Liver (tissue), 8 donors: ENCODE measurements at regions not wholly inside any gene's neighbourhood (a gene's known extent, or its start where the extent isn't known, plus 50 kb on each side); places are given as distances from the start of the nearest gene placed in this dataset.

Experiments
- DNase-seq: peaks from one replicate; pipeline ENCODE4 v3.0.0-alpha.2; 2017; ENCODE audit warnings: low spot score
- H3K27ac ChIP-seq, 2 donors: one replicate each; pipeline ENCODE4 v1.7.0; 2013; ENCODE audit warnings: inconsistent platforms in 2 of 2, low read length in 2 of 2, control low read depth in 1 of 2, low read depth in 1 of 2, mild to moderate bottlenecking in 1 of 2
- H3K27me3 ChIP-seq, 4 donors: one replicate each; pipeline versions ENCODE4 v1.6.1 to v1.7.0; 2013; ENCODE audit warnings: low read length in 3 of 4, inconsistent platforms in 1 of 4, mild to moderate bottlenecking in 1 of 4, moderate library complexity in 1 of 4; ENCODE audit not compliant: control insufficient read depth in 4 of 4, insufficient read depth in 4 of 4
- H3K36me3 ChIP-seq, 4 donors: one replicate each; pipeline versions ENCODE4 v1.6.1 to v1.7.0; 2013; ENCODE audit warnings: low read length in 3 of 4, mild to moderate bottlenecking in 3 of 4, low read depth in 1 of 4, moderate library complexity in 1 of 4; ENCODE audit not compliant: control insufficient read depth in 4 of 4, insufficient read depth in 3 of 4
- H3K4me1 ChIP-seq, 4 donors: one replicate each; pipeline versions ENCODE4 v1.6.1 to v1.7.0; 2013; ENCODE audit warnings: low read length in 3 of 4, mild to moderate bottlenecking in 3 of 4, moderate library complexity in 1 of 4; ENCODE audit not compliant: control insufficient read depth in 4 of 4, insufficient read depth in 4 of 4
- H3K4me3 ChIP-seq, 3 donors: one replicate each; pipeline versions ENCODE4 v1.6.1 to v1.7.0; 2013; ENCODE audit warnings: low read length in 3 of 3, control low read depth in 1 of 3, low read depth in 1 of 3, mild to moderate bottlenecking in 1 of 3
- H3K9ac ChIP-seq, 2 donors: one replicate each; pipeline ENCODE4 v1.7.0; 2013; ENCODE audit warnings: low read length in 2 of 2, mild to moderate bottlenecking in 2 of 2, moderate library complexity in 2 of 2, control low read depth in 1 of 2, low read depth in 1 of 2
- H3K9me3 ChIP-seq, 4 donors: one replicate each; pipeline versions ENCODE4 v1.6.1 to v1.7.0; 2013; ENCODE audit warnings: low read length in 3 of 4; ENCODE audit not compliant: control insufficient read depth in 4 of 4
- ATF3 ChIP-seq: IDR thresholded peaks from 2 replicates; pipeline ENCODE4 v1.6.1; 2016; ENCODE audit warnings: antibody characterized with exemption
- EGR1 ChIP-seq, 2 donors: IDR thresholded peaks; 2 replicates each; pipeline ENCODE4 v1.6.1; 2016 to 2018; ENCODE audit warnings: antibody characterized with exemption in 2 of 2, low read depth in 2 of 2
- FOXA1 ChIP-seq: IDR thresholded peaks from 2 replicates; pipeline ENCODE4 v1.6.1; 2016; ENCODE audit warnings: antibody characterized with exemption
- FOXA2 ChIP-seq: IDR thresholded peaks from 2 replicates; pipeline ENCODE4 v1.6.1; 2016; ENCODE audit warnings: antibody characterized with exemption
- GABPA ChIP-seq, 2 donors: IDR thresholded peaks in 1 of 2; conservative IDR thresholded peaks in 1 of 2; 2 replicates each; pipeline ENCODE4 v1.6.1; 2016; ENCODE audit warnings: antibody characterized with exemption in 2 of 2, mild to moderate bottlenecking in 1 of 2, moderate library complexity in 1 of 2
- HNF4A ChIP-seq, 2 donors: conservative IDR thresholded peaks; 2 replicates each; pipeline ENCODE4 v1.6.1; 2016; ENCODE audit warnings: antibody characterized with exemption in 2 of 2, mild to moderate bottlenecking in 2 of 2
- HNF4G ChIP-seq: IDR thresholded peaks from 2 replicates; pipeline ENCODE4 v1.6.1; 2016; ENCODE audit warnings: antibody characterized with exemption
- JUND ChIP-seq, 2 donors: IDR thresholded peaks; 2 replicates each; pipeline ENCODE4 v1.6.1; 2016; ENCODE audit warnings: antibody characterized with exemption in 2 of 2
- MAX ChIP-seq: IDR thresholded peaks from 2 replicates; pipeline ENCODE4 v1.6.1; 2016; ENCODE audit warnings: antibody characterized with exemption
- NR2F2 ChIP-seq: IDR thresholded peaks from 2 replicates; pipeline ENCODE4 v1.6.1; 2016; ENCODE audit warnings: antibody characterized with exemption
- RAD21 ChIP-seq, 2 donors: IDR thresholded peaks; 2 replicates each; pipeline ENCODE4 v1.6.1; 2016; ENCODE audit warnings: antibody characterized with exemption in 2 of 2, mild to moderate bottlenecking in 2 of 2
- REST ChIP-seq: IDR thresholded peaks from 2 replicates; pipeline ENCODE4 v1.6.1; 2016; ENCODE audit warnings: antibody characterized with exemption, mild to moderate bottlenecking
- RXRA ChIP-seq, 2 donors: IDR thresholded peaks; 2 replicates each; pipeline ENCODE4 v1.6.1; 2017 to 2018; ENCODE audit warnings: antibody characterized with exemption in 2 of 2, mild to moderate bottlenecking in 1 of 2
- SP1 ChIP-seq: IDR thresholded peaks from 2 replicates; pipeline ENCODE4 v1.6.1; 2018; ENCODE audit warnings: antibody characterized with exemption, mild to moderate bottlenecking
- TAF1 ChIP-seq: conservative IDR thresholded peaks from 2 replicates; pipeline ENCODE4 v1.6.1; 2016; ENCODE audit warnings: antibody characterized with exemption, mild to moderate bottlenecking
- YY1 ChIP-seq: IDR thresholded peaks from 2 replicates; pipeline ENCODE4 v1.6.1; 2016; ENCODE audit warnings: antibody characterized with exemption, mild to moderate bottlenecking
- ZBTB33 ChIP-seq: IDR thresholded peaks from 2 replicates; pipeline ENCODE4 v1.6.1; 2016; ENCODE audit warnings: antibody characterized with exemption
- WGBS: extraction: QIAGEN DNeasy Blood & Tissue Kit; methylation state at CpG from one replicate; pipeline ENCODE4 v1.1.7; 2013; 5-methylcytosine and 5-hydroxymethylcytosine counted together
- TF ChIP-seq, protein P1 (sequence below): fragments of 150-350 bp; IDR thresholded peaks from 2 replicates; pipeline ENCODE4 v1.5.1; 2017; ENCODE audit warnings: improper control_type of control experiment, low read depth, low read length; ENCODE audit not compliant: missing input control
- donor health status: healthy.
- donor health status: healthy.
- donor health status: healthy.
- donor health status: healthy.
- donor health status: healthy.

DNA sequence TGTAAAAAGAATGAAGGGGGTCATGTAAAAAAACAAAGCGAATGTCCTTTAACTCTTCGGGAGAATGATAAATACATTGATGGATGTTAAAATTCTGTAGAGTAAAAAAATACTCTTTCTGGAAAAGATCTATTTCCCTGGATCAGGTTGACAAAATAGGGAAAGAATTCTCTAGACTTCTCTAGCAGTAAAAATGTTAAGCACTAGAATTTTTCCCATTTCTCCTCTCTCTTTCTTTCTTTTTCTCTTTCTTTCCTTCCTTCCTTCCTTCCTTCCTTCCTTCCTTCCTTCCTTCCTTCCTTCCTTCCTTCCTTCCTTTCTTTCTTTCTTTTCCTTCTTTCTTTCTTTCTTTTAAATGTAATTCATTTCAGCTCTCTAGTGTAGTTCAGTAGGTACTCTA, 552.5 kb downstream of the LRFN5 start:
- H3K36me3 ChIP-seq, result no peaks in the 10 kb centered on the region
- H3K4me1 ChIP-seq, result no peaks in the 10 kb centered on the region
- H3K9ac ChIP-seq, result no peak overlapping the region
- DNase-seq, result no peak
- TF ChIP-seq YY1 (no peak), HNF4A (conservative IDR thresholded peaks at IDR 0.05) (no peak), ZBTB33 (no peak), NR2F2 (no peak), FOXA2 (no peak), FOXA1 (no peak), SP1 (no peak)
- H3K27ac ChIP-seq, result no peak overlapping the region
- no peaks in the 10 kb centered on the region for H3K9me3 ChIP-seq
- no peaks in the 10 kb centered on the region for H3K27me3 ChIP-seq
- WGBS, result 88% methylated on average over 2 of the region's 2 CpGs
- no peak overlapping the region for H3K4me3 ChIP-seq

DNA sequence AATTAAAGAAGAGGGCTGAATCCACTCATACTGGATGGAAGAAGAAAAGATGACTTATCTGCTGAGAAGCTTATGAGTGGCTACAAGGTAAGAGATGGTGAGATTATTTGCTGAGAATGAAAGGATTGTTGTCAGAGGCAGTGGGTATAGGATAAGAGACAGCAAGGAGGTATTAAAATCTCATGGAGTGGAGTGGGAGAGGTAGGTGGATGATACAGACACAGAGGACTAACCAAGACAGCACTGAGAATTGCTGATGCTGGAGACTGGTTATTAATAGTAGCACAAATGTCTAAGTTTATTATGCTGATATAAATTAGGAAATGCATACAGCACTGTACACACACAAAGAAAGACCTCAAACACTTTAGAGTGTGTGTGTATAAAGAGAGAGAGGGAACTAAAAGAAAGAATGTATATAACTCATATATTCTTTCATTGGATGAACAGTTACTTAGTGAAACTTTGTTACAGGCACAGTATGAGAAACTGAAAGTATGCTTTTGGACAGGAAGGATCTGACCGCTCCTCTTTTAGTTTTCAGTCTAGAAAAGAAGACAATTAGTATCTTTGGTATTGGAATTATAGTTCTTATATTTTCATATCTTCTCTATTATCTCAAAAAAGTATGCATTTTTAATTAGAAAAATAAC, 543.1 kb downstream of the LRFN5 start:
- Histone ChIP-seq H3K27me3 (peaks cover 0 to 3% (median 0%) of the 10 kb centered on the region in 4 donors), H3K9ac (no peak overlapping the region), H3K4me1 (no peaks in the 10 kb centered on the region), H3K36me3 (no peaks in the 10 kb centered on the region), H3K4me3 (no peak overlapping the region), H3K9me3 (no peaks in the 10 kb centered on the region), H3K27ac (no peak overlapping the region)
- TF ChIP-seq HNF4G (no peak), JUND (IDR thresholded peaks at IDR 0.05) (no peak), TAF1 (no peak), FOXA1 (no peak), EGR1 (IDR thresholded peaks at IDR 0.05; ENCODE audit: low read depth in 2 of 2) (no peak), GABPA (IDR thresholded peaks at IDR 0.05 in 1 of 2, conservative IDR thresholded peaks at IDR 0.05 in 1 of 2) (no peak), RAD21 (IDR thresholded peaks at IDR 0.05) (no peak), REST (no peak), SP1 (no peak), NR2F2 (no peak), ATF3 (no peak), RXRA (IDR thresholded peaks at IDR 0.05) (no peak), FOXA2 (no peak), MAX (no peak), YY1 (no peak), ZBTB33 (no peak)
- TF ChIP-seq, protein P1, sequence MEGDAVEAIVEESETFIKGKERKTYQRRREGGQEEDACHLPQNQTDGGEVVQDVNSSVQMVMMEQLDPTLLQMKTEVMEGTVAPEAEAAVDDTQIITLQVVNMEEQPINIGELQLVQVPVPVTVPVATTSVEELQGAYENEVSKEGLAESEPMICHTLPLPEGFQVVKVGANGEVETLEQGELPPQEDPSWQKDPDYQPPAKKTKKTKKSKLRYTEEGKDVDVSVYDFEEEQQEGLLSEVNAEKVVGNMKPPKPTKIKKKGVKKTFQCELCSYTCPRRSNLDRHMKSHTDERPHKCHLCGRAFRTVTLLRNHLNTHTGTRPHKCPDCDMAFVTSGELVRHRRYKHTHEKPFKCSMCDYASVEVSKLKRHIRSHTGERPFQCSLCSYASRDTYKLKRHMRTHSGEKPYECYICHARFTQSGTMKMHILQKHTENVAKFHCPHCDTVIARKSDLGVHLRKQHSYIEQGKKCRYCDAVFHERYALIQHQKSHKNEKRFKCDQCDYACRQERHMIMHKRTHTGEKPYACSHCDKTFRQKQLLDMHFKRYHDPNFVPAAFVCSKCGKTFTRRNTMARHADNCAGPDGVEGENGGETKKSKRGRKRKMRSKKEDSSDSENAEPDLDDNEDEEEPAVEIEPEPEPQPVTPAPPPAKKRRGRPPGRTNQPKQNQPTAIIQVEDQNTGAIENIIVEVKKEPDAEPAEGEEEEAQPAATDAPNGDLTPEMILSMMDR, result no peak
- WGBS, result 81% methylated on average over 1 of the region's 1 CpG
- no peak for DNase-seq
